HG03442 (cell line): ENCODE measurements at regions not wholly inside any gene's neighbourhood (a gene's known extent, or its start where the extent isn't known, plus 50 kb on each side); places are given as distances from the start of the nearest gene placed in this dataset.

Source experiments
- ATAC-seq: cut with Tn5 transposase; IDR thresholded peaks from one replicate; pipeline ENCODE4 v1.9.1; 2021; ENCODE audit warnings: mild to moderate bottlenecking, moderate library complexity; ENCODE audit not compliant: unreplicated experiment

- no peak for ATAC-seq
Measured at GRCh38 chr2:176595986-176596385, 326.7 kb downstream of the MTX2 start.

GRCh38 chr2:176597916-176598315 lies 328.7 kb downstream of the MTX2 start:
- no peak for ATAC-seq

- ATAC-seq, result no peak
Measured at GRCh38 chr2:176598351-176598750, 329.1 kb downstream of the MTX2 start.

- ATAC-seq, result no peak
Measured at GRCh38 chr2:176599796-176600485, 330.7 kb downstream of the MTX2 start.

GRCh38 chr2:176601066-176601465 lies 331.8 kb downstream of the MTX2 start:
- no peak for ATAC-seq

GRCh38 chr2:176612036-176612435 lies 342.8 kb downstream of the MTX2 start:
- ATAC-seq, result no peak

GRCh38 chr2:176612736-176613135 lies 343.5 kb downstream of the MTX2 start:
- no peak for ATAC-seq

- no peak for ATAC-seq
Measured at GRCh38 chr2:176613323-176613987, 344.2 kb downstream of the MTX2 start.

GRCh38 chr2:176614049-176614448 lies 344.8 kb downstream of the MTX2 start:
- ATAC-seq, result no peak

- ATAC-seq, result no peak
Measured at GRCh38 chr2:176614930-176615329, 345.7 kb downstream of the MTX2 start.

GRCh38 chr2:176619504-176619903 lies 350.3 kb downstream of the MTX2 start:
- ATAC-seq, result no peak

GRCh38 chr2:176621350-176621749 lies 352.1 kb downstream of the MTX2 start:
- no peak for ATAC-seq

- no peak for ATAC-seq
Measured at GRCh38 chr2:176622792-176623191, 353.6 kb downstream of the MTX2 start.

- no peak for ATAC-seq
Measured at GRCh38 chr2:176626796-176627195, 357.6 kb downstream of the MTX2 start.

GRCh38 chr2:176628438-176628837 lies 359.2 kb downstream of the MTX2 start:
- ATAC-seq, result no peak

- no peak for ATAC-seq
Measured at GRCh38 chr2:176633754-176634153, 364.5 kb downstream of the MTX2 start.

- no peak for ATAC-seq
Measured at GRCh38 chr2:176636401-176636800, 367.2 kb downstream of the MTX2 start.

- no peak for ATAC-seq
Measured at GRCh38 chr2:176637142-176637485, 367.9 kb downstream of the MTX2 start.

- peak; percentile 31 for ATAC-seq
Measured at GRCh38 chr2:176637486-176638166, 368.4 kb downstream of the MTX2 start.

GRCh38 chr2:176638167-176639015 lies 369.1 kb downstream of the MTX2 start:
- ATAC-seq, result peak; percentile 78

GRCh38 chr2:176639016-176639343 lies 369.7 kb downstream of the MTX2 start:
- ATAC-seq, result no peak
